OCI-M1 (cell line): ENCODE measurements at regions not wholly inside any gene's neighbourhood (a gene's known extent, or its start where the extent isn't known, plus 50 kb on each side); places are given as distances from the start of the nearest gene placed in this dataset.

Experiments
- DNase-seq: peaks from one replicate; lab custom pipeline; 2025; lab: John Stamatoyannopoulos, UW

DNA sequence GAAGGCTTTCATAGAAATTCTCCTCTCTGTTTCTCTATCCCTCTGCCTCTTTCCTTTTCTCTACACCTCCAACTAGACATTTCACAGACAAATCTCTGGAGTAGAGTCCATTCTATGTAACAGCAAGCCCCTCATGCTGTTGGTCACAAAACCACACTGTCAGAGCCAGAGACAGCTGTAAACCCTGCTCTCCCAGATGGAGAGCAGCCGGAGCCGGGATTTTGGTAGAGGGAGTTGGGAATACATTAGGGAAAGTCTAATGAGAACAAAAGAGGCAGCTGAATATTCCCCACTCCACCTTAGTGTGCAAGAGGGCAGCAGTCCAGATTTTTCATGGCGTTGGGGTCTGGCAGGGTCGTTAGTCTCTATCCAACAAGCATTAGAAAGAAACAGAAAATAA, 68.3 kb upstream of the EDN1 start:
- DNase-seq: no peak

DNA sequence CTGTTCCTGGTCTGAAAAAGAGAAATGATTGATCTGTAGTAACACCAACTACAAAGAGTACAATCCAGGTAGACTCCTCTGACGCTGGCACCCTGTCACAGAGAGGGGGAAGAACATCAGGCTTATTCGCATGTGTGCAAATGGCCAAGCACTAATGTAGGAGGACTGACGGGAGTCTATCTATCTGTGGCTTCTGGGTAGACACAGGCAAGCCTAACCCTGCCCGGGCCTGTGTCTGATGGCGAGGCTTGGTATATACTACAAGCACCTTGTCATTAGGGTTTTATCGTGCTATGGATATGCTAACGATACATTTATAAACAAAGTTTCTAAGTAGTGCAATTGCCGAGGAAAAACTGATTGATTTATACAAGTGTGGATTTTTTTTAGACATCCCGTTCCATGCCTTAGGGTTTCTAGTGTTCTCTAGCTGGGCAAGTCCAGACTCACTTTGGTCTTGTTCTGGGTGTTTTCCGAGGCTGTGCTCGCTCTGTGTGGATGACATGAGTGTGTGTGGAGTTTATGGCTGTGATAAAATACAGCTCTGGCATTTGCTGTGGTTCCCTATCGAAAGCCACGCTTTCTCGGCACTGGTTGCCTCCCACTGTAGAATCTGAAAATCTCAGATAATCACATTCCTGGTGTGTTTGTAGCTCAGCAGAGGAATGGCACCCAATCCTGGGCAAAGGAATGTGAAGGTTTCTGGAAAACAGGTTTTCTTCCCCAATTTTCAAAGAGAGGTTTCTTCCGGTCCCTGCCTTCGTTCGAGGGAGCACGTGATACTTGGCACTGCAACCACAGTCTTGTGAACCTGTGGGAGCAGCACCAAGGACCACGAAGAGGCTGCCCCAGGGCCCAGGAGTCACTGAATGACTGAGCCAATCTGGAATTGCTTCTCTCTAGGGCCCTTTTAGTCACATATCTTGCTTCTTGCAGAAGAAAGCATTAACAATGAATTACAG, 67.5 kb upstream of the EDN1 start:
- DNase-seq: no peak

DNA sequence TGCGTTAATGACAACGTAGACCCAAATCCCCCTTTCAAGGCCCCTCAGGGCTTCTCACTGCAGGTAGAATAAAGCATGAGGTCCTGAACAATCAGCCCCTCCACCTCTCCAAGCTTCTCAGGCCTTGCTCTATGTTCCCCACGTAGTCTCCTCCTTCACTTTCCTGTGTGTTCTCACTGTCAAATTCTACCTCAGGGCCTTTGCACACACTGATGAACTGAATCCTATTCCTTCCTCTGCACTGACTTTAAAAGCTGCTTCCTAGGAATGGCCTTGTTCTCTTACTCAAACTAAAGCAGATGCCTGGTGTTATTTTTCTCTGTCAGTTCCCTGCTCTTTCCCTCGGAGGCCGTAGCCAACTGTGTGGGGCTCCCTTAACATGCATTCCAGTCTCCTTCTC, 66.8 kb upstream of the EDN1 start:
- no peak for DNase-seq

- DNase-seq: no peak
These were observed 65.9 kb upstream of the EDN1 start for GRCh38 chr6:12224251-12224650.

DNA sequence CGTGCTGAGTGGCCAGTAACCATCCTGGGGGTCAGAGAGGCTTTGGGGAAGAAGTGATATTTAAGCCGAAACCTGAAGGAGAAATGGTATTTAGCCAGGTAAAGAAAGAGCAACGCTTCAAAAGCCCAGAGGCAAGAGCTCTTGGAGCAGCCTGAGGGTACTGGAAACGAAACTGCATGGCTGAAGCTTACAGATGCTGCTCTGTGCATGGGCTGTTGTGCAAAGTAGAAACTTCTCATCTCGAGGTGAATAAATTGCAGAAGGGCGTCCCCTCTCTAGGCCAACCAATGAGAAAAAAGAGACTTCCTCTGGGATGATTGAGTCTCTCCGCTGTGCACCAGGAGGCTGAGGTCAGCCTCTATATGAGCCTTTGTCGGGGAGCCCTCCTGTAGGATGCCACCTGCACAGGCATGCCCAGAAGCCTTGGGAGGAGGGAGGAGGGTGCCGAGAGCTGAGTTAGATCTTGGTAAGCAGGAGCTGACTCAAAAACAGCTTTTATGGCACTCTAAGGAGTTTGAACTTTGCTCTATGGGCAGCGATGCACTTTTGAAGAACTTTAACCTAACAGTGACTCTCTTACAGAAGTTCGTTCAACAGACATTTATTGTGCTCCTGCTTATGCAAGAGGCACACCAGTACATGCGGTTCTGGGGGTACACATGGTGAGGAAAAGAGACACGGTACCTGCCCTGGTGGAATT, 61.6 kb upstream of the EDN1 start:
- DNase-seq: no peak

DNA sequence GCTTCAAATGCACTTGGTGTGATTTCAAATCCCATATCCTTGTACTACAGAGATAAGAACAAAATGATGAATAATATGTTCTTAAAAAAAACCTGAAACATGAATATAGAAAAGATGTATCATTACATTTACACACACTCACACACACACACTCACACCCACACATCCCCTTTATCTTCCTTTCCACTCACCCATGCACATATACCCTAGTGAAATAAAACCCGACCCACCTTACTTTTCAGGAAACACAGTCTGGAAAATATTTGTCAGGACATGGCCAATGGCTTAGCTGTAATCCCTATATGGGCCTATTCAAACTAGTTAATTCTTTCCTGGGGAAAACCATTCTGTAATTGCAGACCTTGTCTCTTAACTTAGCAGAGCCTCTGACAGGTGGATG, 60.8 kb upstream of the EDN1 start:
- DNase-seq: no peak

GRCh38 chr6:12230523-12230922, 59.6 kb upstream of the EDN1 start:
- DNase-seq: no peak

DNA sequence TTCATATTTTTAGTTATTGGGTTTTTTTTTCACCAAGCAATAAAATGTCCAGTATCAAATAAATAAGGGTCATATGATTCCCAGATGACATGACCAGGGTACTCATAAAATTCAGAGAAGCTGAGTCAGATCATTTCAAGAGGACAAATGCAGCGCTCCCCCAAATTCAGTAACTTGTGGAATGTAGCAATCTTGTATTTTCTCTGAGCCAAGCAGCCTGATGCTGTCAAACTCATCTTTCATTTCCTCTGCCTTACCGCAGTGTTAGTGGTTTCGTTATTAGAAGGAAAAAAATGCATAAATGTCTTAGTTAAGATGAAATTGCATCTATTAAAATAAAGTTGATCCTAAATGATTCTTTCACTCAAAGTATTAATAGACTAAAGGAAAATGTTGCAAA, 57.8 kb upstream of the EDN1 start:
- DNase-seq: no peak

GRCh38 chr6:12232821-12233220, 57.3 kb upstream of the EDN1 start:
- DNase-seq: no peak

DNA sequence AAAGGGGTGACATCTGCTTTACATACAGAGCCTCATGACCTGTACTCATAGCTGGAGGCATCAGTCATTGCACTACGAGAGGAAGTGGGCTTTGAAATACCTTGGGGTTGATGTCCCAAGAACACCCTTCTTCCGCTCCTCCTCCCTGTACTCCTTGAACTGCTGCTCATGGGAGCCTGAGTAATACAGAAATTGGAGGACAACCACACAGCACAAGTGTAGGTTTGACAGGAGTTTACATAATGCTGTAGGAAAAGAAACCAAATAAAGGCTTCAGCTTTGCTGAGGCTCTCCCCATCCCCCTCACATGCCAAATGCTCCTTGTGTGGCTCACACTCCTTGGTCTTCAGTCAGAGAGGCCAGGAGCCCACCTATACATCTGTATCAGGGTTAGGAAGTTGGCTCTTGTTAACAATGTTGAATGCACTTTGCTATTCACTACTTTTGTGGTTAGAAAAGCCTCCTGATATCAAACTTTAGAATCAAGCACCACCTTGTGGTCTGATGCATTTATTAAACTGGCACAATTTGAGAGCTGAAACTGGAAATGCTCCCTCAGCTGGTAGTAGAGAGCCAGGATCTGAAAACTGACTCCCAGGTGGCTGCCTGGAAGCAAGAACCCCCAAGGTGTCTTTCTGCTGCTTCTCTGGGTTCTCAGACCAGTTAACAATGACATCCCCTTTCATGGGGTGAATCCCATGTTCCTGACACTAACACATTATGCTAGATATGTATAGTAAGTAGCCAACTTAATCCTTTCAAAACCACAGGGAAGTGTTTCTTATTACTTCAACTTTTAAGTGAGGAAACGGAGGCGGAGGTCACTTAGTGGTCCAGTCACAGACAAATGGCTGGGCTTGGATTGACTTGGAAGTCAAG, 56.2 kb upstream of the EDN1 start:
- peak; percentile 77 for DNase-seq

DNA sequence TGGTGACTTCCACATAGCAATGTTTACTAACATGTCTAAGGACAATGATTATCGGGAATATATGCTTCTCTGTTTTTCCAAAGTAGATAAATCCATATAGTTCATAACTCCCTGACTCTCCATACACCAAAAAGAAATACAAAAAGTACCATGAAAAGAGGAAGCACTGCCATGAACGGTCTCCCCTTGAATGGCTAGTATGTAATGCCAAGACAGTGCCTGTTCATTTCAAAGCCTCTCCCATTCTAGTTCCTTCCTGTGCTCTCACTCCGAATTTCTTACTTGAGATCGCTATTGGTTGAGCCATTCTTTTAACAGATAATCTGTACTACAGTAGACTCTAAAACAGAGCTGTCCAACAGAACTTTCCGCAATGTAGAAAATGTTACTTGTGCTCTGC, 54.8 kb upstream of the EDN1 start:
- no peak for DNase-seq

DNA sequence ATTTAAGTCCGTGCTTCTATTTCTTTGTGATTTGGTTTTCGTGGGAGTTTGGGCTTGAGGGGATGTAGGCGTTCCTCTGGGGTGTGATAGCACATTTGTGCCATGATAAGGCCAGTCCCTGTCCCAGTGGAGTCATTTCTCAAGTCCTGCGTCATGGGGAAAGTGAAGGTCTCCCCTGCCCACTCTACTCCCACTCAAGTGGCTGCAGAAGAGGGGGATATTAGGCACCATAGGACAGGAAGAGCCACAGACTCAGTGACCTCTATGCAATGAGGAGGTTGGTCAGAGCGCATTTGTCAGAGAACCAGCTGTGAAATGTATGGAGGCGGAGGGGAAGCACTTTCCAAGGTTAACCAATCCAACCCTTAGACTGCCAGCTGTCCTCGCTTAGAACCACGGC, 51.9 kb upstream of the EDN1 start:
- peak; percentile 62 for DNase-seq
